ENCODE measurements at regions not wholly inside any gene's neighbourhood (a gene's known extent, or its start where the extent isn't known, plus 50 kb on each side); places are given as distances from the start of the nearest gene placed in this dataset.
A peak's percentile ranks its signal among the peaks of the same experiment; 100 is the strongest.

DNA sequence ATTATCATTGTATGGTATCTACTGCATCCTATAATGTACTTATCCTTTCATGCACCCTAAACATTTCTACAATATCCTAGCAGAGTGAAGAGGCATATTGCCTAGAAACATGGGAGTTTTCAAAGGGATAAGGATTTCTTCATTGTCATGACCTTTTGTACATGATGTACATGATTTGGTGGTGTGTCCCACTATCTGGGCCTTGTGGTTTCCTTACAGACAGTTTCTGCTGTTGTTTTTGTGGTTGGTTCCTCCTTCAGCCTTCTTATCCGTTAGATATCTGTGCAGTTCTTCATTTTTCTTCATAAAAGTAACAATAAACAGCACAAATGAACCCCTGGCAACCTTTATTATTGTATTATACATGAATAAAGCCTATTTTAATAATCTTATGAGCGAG lies 70.4 kb upstream of the BACH1 start:
- no peak for DNase-seq

DNA sequence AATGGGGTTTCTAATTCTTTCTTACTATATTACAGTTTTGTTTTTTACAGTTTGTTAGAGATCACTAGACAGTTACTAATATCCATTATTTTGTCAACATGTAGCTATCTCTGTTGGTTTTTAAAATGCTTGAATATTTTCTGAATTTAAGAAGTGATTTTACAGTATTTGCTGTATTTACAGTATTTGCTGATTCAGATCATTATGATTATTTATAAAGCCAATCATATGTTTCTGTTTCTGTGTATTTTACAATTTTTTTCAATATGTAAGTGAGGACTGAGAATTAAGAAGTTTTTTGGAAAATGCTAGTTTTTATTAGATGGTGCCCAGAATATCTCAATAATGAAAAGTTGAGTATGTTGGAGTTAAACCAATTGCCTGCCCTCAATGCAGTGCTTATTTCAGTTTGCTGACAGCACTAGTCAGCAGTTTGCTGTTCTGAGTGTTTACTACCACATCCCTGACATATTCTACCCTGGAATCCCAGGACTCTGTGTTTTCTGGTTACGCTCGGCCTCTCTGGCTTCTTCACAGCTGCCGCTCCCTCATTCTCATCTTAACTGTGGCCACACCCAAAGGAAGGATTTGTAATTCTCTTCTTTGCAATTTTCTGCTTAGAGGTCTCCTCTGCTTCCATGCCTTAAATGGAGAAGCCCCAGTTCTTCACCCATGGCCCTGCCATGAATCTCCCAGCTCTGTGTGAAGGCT lies 68.0 kb upstream of the BACH1 start:
- no peak for DNase-seq

DNA sequence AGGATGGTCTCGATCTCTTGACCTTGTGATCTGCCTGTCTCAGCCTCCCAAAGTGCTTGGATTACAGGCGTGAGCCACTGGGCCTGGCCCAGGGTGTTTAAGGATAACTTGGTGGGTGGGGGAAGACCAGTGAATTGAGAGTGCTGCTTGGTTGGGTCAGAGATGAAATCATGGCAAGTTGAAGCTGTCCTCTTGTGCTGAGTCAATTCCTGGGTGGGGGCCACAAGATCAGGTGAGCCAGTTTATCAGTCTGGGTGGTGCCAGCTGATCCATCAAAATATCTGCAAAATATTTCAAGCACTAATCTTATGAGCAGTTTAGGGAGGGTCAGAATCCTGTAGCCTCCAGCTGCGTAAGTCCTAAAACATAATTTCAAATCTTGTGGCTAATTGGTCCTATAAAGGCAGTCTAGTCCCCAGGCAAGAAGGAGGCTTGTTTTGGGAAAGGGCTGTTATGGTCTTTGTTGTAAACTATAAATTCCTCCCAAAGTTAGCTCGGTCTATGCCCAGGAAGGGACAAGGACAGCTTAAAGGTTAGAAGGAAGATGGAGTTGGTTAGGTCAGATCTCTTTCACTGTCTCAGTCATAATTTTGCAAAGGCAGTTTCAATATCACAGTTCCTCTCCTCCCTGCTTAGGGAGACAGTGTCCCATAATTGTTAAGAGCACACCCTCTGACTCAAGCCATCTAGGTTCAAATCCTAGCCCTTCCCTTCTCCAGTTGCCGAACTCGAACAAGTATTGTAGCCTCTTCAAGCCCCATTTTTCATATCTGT lies 66.8 kb upstream of the BACH1 start:
- DNase-seq, result no peak

DNA sequence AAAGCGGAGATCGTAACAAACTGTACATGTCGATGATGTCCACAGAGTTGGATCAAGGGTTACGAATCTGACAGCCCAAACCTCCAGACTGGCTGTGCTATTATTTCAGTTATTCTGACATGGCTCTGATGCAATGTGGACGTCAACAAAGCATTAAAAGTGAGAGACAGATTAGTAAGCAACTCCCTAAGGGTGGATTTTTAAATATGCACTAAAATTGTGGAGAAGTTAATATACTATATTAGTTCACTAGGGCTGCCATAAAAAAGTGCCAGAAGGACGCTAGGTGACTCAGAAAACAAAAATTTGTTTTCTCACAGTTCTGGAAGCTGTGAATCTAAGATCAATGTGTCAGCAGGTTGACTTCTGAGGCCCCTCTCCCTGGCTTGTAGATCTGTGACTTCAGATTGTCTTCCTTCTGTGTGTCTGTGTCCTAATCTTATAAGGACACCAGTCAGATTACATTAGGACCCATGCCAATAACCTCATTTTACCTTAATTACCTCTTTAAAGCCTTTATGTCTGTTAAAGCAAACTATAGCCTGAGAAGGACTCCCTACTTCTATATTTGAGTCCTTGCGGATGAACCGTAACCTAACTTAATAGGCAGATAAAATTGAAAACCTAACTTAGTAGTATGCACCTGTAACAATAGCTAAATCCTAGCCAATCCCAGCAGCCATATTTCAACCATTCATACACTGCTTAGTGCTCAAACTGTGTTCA lies 66.0 kb upstream of the BACH1 start:
- peak; percentile 74 for DNase-seq

DNA sequence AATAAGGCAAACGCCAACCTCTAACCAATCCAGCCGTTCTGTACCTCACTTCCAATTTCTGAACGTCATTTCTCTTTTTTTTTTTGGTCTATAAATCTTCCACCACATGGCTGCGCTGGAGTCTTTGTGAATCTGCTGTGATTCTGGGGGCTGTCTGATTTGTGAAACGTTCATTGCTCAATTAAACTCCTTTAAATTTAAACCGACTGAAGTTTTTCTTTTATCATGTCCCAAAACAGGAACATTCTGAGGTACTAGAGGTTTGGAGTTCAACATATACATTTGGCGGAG lies 65.5 kb upstream of the BACH1 start:
- DNase-seq, result no peak

DNA sequence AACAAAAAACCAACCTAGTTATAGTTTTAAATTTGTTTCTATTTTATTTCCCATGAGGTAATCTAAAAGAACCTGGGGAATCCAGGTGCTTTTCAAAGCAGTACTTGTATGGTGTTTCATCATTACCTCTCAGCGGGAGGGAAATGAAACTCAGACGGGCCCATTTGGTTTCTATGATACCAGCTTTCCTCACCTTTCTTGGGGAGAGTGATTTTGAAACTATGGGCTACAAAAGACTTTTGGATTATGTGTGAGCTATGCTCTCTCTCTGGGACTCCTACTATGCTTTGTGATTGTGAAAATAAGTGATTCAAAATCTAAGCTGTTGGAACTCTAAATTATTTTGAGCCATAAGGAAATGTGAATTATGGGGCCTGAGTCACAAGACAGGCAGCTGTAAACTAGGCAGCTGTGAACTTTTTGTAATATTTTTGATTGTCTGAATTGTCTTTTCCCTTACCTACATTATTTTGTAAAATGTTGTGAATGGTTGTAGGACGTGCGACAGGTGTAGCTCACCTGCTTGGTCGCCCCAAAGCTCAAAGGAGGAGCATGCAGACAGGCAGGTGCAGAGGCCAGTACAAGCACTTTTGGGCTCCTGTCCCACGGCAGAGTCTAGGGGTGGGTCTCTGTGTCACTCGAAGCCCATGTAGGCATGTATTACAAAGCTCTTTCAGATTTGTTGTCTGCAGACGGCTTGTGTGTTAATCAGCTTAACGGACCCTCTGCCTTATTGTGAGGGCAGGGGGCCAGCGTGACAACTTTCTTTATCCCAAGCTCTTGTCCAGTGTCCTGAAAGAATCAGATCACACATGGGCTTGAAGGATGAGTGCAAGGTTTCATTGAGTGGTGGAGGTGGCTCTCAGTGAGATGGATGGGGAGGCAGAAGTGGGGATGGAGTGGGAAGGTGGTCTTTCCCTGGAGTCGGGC lies 64.8 kb upstream of the BACH1 start:
- peak; percentile 55 for DNase-seq

DNA sequence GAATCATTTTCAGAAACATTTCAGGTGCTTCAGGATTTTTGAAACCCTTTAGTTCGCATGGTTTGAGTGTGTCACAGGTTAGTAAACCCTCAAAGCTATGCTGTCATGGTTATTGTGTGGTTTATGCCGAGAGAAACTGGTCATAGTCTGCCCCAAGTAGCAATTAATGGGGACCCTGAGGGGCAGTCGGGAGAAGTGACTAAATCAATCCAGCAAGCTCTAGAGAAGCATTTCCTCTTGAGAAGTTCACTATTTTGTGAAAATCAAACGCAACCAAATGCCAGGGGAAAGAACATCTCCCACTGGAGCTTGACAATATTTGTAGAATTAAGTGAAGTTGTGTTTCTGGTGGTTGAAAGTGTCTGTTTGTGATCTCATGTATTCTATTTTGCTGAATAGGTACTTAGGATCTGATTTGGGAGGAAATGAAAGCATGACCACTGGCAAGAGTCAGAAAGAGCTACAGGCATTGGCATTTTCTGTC lies 63.0 kb upstream of the BACH1 start:
- no peak for DNase-seq

DNA sequence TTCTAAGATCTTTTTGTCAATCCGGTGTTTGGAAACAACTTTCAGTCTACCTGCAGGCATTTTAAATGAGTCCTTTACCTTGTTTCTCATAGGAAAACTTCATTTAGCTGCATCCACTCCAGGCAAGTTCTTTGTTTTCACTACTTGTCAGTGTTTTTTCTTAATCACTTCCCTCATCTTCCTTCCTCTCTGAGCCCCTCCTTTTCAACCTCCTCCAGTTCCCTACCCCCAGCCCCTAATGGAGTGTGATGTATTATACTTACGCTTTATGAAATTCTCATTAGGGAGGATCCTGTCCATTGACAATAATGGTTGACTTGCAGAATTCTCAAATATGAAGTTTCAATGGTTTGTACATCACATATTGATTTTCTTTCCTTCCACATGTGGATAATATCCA lies 62.5 kb upstream of the BACH1 start:
- DNase-seq, result no peak

DNA sequence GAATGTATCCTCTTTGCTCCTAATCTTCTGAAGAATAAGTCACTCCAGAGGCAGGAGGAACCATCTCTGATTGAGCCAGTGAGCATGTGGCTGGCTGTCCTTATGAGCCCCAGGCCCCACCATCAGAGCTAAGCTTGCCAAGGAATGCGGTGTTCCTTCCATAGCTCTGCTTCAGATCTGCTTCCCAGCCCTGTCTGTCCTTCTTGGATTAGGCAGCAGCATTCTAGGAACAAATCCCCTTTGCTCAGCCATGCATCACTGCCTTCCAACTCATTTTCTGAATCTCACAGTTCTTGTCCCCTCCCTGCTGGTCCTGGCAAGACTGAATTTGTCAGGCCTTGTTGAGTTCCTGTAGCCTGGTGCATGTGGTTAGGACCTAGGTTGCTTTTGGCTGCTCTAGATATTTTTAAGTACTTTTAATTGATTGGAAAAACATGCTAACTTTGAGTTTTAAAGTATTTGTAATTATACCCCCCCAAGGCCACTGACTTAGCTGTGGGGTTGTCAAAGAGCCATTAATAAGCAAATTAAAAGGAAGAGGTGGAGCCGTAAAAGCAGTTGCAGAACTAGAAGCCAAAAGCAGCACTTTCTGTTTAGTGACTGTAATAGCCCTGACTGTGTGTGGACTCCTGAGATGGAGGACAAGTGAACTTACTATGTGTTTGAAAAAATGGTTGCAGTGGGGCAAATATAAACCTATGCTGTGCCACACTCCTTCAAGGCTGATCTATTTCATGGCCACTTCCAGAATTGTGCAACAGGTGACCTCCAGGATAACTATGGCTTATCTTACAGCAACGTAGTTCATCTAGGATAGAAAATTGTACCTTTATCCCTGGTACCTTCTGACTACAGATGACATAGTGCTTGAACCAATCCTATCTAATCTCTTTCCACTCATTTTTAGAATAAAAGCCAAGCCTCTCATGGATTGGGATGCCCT lies 61.3 kb upstream of the BACH1 start:
- no peak for DNase-seq

DNA sequence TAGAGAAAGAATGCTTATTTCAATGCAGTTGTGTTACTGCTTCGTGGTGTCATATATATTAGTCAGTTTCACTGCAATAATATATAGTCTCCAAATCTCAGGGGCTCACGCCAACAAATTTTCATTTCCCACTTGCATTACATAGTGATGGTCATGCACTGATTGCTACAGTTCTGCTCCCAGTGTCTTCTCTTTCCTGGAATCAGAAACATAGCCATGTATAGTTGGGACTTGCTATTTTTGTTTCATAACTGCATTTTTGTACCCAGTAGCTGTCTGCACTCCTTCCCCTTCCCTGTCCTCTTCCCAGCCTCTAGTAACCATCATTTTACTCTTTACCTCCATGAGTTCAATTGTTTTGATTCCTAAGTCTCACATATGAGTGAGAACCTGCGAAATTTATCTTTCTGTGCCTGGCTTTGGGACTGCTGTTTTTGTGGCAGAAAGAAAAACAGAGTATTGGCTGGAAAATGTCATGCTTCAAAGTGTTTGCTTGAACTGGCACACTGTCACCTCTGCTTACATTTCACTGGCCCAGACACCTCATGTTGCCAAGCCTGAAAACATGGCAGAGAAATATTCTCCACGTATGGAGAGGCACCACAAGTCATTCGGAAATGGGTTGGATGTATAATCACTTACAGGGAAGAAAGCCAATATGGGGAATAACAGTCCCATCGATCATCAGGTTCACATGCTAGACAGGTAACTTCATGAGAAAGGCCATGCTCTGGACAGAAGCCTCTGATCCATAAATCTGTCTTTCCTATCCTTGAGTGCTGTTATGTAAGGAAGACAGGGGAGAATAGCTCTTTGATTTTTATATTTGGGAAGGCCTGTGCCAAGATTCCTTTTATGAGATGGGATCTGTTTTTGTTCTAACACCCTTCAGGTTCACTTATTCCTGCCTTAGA lies 60.4 kb upstream of the BACH1 start:
- DNase-seq, result no peak

DNA sequence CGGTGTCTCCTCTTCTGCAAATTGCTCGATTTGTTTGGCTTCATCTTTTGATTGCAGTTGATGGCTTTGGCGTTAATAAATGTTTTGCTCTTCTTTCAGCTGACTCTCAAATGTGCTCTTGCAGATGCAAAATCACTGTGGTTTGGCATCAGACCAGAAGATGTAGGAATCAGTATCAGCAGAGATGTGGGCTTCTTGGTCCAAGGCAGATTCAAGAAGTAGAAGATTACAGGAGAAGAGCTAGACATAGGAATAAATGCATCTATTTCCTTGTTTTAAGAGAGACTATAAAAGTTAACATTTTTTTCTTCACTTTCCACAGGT lies 59.8 kb upstream of the BACH1 start:
- no peak for DNase-seq

DNA sequence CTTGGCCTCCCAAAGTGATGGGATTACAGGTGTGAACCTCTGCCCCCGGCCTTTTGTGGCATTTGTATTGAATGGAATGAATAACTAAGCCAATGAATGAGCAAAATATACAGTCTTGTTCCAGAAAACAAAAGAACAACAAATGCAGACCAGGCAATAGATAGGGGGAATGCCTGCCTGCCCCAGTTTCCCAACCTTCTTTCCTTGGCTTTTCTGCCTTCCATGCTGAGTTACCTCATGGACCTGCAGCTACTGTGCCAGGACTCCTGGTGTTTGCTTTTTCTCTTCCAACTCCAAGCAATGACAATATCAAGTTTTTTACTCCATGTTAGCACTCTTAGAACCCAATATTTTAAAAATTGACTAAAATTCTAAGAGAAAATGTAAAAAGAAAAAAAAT lies 58.6 kb upstream of the BACH1 start:
- no peak for DNase-seq

DNA sequence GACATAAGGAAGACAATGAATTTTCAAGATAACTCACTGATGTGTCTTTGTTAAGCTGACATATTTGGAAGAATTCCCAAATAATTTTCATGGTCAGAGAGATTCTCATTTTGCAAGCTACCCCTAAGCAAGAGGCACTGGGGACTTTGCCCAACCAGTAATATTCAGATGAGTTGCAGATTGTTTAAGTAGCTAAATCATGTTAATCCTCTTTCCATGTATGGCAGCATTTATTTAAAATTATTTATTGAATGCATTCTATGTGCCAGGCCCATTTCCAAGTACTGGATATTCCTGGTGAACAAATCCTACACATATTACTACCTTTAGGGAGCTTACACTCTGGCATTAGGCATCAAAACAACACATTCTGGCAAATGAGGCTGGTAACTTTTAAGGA lies 56.5 kb upstream of the BACH1 start:
- DNase-seq, result no peak

DNA sequence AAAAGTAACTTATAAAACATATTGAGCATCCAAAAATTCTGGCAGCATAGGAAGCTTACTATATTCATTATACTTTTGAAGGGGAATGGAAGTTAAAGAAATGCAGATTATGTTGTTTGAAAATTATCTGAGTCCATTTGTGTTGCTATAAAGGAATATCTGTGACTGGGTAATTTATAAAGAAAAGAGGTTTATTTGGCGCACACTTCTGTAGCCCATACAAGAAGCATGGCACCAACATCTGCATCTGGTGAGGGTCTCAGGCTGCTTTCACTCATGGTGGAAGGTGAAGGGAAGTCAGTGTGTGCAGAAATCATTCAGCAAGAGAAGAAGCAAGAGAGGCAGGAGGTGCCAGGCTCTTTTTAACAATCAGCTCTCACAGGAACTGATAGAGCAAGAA lies 55.5 kb upstream of the BACH1 start:
- DNase-seq, result no peak

DNA sequence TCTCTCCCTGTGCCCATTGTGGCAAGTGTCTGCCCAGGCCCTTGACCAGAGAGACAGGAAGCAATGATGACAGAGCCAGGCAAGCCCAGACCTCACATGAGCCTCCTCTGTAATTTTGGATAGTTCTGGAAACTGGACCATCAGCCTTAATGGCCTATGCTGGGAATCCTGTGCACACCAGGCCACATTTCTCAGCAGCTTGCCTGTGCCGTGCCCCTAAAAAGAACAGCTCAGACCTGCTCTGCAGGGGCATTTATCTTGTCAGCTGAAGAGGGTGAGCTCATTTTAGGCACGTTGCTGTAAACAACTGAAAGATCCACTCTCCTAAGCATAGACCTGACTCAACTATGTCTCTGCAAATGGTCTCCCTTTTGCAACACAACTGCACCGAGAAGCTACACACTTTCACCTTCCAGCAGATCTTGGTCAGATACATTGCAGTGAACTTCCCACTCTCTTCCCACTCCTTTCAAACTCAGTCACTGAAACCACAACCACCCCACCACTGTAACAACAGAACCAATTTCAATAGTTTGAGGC lies 53.5 kb upstream of the BACH1 start:
- DNase-seq, result no peak

DNA sequence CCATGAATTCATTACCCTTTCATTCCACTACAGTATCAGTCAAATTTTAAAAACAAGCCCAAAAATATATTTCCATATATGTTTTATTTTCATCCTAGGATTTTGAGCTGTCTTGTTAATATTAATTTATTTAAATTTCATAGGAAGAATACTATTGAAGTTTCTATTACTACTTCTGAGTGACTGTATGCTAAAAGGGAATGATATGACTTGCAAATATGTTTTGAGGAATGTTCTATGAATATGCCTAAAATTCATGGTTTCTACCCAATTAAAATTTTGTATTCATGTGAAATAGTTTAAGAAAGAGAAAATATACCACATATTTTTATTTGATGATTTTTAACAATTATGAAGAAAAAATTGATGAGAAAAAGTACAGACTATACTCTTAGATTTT lies 52.9 kb upstream of the BACH1 start:
- DNase-seq, result no peak

DNA sequence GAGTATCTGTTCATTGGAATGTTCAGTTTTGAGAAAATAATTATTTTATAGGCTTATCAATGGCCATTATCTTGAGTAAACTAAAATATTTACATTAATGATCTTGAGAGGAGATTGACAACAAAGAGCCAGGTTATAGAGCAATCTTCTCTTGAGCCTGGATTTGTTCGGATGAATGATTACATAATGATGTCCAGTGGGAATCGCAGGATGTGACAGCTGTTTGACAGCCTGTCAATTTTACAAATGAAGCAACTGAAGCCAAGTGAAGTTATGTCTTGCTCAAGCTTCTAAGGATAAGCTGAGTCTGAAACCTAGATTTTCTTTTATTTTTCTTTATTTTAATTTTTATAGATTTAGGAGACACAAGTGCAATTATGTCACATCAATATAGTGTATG lies 52.1 kb upstream of the BACH1 start:
- DNase-seq, result no peak

DNA sequence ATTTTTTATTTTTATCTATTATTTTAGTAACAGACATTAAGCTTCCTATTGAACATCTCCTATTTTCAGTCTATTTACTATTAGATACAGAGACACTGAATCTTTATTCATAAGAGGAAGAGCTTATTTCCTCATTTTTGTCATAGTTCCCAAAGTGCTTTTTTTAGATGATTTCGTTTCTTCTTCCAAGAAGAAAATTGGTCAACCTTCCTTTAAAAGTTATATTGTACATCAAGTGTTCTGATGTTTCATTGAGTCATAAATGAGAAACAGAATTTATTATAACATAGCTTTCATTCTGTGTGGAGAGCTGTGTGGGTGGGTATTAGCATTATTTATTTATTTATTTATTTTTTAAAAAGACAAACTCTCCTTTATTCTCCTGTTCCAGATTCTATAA lies 50.6 kb upstream of the BACH1 start:
- no peak for DNase-seq

Measured in NCI-H69 (cell line).